HG02588 (cell line): ENCODE measurements at regions not wholly inside any gene's neighbourhood (a gene's known extent, or its start where the extent isn't known, plus 50 kb on each side); places are given as distances from the start of the nearest gene placed in this dataset.
"Not testable (repeated sequence)": the region's sequence is repeated elsewhere in the genome, so short reads cannot be mapped to it uniquely, and the experiment has no call there.

Source experiments
- ATAC-seq: cut with Tn5 transposase; IDR thresholded peaks from one replicate; pipeline ENCODE4 v1.9.1; 2021; ENCODE audit warnings: mild to moderate bottlenecking, moderate library complexity; ENCODE audit not compliant: unreplicated experiment

DNA sequence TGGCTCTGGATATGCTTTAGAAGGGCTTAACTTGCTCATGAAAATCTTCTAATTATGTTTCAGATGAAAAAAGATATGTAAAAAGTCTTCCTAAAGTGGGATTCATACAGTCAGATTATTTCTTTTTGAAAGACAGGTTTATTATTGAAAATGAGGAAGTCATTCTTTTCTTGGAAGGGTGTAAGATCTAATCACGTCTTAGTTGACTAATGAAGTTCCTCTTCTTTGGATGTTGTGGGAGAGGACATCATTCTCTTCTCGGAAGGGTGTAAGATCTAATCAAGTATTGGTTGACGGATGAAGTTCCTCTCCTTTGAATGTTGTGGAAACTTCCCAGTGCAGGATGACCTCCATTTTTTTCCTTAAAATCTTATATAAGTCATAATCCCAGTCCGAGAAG is 74.9 kb downstream of the ALG10 start:
- ATAC-seq = no peak

DNA sequence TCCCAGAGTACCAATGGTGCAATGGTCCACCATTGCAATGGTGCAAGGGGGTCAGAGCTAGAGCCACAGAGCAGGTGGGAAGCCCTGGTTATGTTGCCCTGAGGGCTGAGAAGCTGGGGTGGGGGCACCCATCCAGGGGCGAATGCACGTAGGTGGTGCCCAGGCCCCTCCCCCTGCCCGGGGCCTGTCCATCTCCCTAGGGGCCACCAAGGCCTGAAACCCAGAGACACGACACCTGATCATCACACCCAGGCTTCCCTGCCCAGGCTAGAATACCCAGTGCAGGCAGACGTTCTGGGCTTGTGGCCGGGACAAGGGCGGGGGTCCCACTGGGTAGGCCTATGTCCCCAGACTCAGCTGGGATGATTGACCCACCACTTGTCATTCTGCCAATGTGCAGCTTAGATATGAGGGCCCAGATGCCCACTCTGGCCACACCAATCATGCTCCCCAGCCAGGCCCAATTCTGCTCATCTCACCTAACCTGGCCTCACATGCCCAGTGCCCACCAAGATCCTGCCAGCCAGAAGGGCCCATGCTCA is 83.2 kb downstream of the ALG10 start:
- ATAC-seq = no peak

DNA sequence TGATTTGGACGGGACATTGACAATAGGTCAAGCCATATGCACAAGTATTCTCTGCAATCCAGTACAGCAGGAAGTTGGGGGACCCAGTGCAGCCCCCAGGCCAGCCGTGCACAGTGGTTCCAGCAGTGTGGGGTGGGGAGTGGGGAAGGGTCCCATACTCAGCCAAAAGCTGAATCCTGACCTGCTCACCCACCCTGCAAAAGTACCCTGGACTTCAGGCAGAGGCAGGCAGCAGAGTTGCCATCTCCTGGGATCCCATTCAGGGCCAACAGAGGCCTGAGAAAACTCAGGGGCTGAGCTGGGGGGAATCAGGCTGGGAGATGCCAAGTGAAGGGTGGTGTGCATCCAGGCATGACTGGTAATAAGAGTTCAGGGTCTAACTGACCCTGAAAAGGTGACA is 83.9 kb downstream of the ALG10 start:
- no peak for ATAC-seq

DNA sequence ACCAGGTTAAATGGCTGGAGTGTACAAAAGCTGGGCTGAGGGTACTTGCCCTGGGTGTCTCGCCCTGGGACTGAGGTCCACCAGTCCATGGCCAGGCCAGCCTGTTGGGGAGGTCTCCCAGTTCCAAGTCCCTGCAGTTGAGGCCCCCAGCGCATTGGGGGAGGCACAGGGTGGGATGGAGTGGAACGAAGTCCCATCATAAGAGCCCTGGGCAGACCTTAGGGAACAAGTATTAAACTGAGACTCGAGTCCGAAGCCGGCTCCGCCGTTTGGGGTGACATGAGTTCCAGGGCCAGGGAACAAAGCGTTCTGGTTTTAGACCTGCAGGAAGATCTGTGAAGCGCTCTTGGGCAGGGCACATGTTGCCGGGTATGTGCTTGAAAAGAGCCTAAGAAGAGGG is 84.7 kb downstream of the ALG10 start:
- no peak for ATAC-seq

DNA sequence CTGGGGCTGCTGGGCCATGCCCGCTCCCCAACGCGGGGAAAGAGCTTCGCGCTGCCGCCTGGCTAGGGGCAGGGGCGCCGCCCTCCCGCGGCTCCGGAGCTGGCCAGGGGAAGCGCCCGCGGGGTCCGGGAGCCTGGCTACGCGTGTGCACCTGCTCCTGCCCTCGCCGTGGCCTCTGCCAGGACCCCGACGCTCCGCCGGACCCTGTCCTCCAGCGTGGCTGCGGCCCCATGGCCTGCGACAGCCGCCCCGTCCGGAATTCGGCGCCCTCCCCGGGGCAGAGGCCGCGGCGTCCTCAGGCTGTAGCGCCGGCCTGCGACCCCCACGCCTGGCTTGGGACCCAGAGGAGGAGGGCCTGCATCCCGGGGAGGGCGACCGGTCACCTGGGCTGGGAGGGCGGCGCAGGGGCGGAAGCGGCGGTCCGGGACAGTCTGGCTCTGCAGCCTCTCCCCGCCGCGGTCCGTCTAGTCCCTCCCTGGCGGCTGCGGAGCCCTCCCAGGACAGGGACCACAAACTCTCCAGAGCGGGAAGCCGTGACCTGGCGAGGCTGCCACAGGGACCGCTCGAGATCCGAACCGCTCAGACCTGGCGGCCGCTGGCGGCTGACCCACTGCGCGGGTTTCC is 85.6 kb downstream of the ALG10 start:
- ATAC-seq = no peak

DNA sequence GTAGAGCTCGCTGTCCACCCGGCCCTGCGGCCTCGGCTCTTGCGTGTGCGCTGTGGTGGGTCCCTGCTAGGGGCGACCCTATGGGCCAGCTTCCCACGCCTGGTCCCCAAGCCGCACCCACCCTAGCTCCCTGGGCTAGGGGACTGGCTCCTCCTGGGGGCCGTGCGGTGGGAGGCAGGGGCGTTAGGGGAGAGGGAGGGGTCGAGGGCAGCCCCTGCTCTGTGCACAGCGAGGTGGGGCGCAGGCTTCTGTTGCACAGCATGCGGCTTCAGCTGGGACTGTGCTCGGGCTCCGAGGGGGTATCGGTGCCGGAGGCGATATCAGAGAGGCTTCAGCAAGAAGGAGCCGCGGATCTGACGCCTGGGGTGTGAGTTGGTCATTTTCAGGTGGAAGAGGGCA is 86.1 kb downstream of the ALG10 start:
- no peak for ATAC-seq

DNA sequence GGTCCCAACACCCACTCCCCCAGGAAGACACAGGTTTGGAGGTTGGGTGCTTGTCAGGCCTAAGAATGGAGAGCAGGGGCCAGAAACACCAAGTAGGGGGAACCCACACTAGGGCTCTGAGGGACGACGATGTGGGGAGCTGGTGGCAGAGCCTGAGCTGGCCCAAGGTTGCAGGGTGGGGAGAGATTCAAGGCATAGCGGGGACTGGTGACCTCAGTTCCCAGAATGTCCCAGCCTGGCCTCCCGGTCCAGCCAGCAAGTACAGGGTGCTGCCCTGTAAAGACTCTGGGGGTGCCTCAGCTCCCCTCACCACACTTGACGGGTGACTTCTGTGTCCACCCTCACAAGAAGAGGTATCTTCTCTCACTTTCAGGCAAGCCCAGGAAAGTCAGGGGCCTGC is 86.7 kb downstream of the ALG10 start:
- ATAC-seq = no peak

DNA sequence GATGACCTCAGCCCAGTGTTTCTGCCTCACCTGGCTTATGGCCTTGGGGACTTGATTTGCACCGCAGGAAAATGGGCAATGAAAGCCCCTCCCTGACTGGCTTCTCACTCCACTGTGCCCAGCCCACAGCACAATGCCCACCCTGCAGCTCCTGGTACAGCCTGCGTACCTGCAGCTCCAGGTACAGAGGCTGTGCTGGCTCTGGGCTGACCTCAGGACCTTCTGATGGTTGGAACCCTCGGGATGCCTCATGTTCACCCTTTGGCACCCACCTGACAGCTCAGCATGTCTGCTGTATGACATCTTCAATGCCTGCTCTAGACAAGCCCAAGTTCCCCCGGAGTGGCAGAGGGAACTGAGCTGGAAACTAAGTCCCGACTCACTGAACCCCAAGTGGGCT is 87.1 kb downstream of the ALG10 start:
- no peak for ATAC-seq

DNA sequence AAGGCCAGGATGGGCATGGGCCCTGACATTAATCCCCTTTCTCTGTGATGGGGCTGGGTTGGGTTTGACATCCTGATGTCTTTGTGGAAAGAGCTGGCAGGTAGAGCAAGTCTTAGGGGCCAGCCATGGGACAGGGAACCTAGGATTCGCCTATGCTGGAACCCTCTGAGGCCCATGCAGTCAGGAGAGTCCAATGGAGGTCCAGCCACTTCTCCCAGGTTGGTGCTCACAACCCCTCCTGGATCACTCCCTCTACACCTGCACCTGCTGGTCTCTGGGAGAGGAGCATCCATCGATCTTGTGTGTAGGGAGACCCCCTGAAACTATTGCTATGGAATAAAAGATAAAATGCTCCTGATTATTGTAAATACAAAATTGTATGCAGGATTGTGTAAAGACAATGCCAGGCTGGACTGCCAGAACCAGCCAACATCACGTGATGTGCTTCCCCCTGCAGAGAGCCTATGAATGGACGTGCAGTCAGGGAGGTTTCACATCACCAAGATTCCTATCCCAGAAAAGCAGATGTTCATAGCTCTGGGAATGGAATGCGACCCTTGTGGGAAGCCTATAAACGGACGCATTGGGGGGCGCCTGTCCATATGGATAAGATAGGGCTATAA is 87.7 kb downstream of the ALG10 start:
- not testable (repeated sequence) for ATAC-seq

DNA sequence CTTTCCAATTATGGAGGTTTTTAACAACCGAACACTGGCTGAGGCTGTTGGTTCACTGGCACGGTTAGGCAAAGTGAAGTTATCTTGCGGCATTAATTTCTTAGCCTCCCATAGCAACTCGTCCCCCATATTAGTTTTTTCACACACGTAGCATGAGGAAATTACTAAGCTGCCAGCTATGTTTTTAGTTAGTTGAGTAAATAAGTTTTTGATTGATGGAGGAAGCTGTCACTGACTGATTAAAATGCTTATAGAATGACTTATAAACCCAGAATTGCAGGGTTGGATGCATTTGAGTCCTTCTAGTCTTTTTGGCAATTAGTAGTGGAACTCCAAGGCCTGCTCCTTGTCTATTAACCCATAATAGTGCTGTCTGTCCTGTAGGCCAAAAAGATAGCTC is 97.1 kb downstream of the ALG10 start:
- ATAC-seq = no peak

DNA sequence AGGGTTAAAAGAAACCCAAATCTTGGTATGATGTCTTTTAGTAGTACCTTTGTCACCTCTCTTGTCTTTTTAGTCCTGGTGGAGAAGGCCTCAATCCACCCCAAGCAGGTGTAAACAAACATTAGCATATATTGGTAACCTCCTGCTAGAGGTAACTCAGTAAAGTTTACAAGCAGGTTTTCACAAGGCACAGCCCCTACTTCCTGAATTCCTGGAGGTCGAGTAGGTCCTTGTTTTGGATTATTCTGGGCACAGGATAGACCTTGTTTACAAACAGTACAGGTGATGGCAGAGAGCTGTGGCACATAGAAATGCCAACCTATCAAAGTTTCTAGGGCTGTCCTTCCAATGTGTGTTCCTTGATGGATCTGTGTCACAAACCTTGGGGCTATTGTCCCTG is 99.1 kb downstream of the ALG10 start:
- no peak for ATAC-seq

DNA sequence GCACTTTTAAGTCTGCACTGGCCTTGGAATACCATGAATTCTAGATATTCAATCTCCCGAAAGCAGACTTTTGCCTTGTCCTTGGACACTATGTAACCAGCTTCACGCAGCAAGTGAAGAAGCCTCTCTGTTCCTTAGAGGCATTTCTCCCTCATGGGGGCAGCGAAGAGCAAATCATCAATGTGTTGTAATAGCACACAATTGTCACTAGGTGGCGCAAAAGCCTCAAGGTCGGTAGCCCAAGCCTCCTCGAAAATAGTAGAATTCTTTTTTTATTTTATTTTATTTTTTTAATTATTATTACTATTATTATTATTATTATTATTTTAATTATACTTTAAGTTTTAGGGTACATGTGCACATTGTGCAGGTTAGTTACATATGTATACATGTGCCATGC is 100.8 kb downstream of the ALG10 start:
- ATAC-seq = peak; percentile 56

DNA sequence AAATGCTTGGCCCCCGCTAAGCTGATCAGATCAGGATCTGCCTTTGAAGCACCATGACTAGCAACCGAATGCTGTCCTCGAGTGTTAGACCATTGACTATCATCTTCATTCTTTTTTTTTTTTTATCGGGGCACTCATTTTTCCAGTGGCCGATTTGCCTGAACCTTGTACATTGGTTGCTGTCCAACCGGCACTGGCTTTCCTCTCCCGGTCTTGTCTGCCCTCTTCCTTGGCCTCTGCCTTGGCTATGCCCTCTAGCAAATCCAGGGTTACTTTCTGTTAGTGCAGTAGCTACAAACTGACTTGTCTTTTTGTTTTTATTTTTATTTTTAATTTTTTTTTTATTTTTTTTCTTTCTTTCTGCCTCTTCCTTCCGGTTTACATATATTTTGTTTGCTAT is 102.3 kb downstream of the ALG10 start:
- no peak for ATAC-seq

DNA sequence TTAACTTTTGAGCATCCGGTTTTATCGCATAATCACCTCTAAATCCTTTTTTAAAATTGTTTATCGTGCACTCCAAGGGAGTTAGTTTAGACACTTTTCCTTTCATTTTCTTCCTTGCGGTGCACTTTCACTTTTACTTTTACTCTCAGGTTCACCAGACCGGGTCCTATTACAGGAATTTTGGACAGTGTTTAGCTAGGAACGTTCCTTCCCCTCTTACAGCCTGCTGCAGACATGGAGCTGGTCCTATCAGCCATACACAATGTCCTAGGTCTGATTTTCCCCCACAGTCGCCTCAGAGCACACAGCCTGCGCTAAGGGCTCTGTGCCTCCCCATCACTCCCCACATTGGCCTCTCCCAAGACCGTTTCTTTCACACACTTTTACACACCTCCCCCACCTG is 103.9 kb downstream of the ALG10 start:
- ATAC-seq = no peak

DNA sequence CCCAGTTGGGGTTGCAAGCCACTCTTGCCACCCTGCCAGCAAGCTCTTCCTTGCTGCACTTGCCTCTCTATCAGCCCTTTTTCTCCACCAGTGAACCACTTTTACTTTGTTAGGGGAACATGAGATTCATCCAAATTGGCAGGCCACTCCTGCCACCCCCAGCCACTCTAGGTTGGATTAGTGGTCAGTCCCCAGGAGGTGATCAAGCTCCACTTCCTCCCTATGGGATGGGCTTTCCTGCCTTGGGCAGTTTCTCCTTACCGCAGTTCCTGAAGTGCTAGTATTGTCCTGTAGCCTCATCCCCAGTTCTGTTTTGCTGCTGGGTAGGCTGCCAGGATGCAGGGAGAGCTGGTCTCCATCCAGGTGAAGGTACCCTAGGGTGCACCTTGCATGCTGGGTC is 104.5 kb downstream of the ALG10 start:
- ATAC-seq = no peak

DNA sequence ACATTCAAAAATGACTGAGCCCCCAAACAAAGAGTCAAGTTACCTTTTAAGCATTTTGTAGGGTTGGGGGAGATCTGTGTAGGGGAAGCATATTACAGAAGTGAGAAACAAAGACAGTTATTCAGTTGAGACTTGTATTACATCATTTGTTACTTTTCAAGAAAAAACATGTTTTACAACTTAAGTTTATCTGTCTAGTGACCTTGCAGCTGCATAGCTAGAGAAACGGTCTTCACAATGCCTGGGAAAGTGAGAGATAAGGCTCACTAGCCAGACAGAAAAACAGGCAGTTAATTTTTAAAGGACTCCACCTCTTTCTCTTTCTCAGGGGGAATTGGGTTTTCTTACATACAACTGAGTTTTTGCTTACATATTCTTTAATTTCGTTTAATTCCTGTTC is 105.1 kb downstream of the ALG10 start:
- not testable (repeated sequence) for ATAC-seq

DNA sequence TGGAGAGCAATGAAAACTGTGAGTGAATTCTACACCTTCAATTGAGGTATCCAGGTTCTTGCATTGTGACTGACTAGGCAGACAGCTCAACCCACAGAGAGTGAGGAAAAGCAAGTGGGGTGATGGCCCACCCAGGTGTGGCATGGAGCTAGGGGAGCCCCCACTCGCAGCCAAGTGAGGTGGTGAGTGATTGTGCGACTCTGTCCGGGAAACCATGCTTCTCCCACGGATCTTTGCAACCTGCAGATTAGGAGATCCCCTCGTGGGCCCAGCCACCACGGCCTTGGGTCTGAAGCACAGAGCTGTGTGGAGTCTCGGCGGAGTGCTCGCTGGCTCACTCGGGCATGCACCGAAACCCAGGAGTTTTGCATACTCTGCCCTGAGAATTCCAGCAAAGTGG is 120.1 kb downstream of the ALG10 start:
- ATAC-seq = no peak

DNA sequence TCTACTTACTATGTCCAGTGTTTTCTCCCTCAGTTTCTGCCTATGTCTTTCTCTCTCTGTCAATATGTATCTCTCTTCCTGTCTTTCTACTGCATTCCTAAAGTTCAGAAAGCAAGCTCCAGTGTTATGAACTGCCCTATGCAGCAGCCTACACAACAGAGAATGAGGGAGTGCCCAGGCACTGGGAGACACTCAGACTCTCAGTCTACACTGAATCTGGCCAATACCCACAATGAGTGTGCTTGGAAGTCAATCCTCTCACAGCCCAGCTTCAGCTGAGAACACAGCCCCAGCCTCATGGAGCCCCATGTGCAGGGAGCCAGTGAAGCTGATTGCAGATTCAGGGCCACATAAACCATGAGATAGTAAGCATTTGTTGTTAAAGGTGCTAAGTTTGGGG is 128.7 kb downstream of the ALG10 start:
- no peak for ATAC-seq

DNA sequence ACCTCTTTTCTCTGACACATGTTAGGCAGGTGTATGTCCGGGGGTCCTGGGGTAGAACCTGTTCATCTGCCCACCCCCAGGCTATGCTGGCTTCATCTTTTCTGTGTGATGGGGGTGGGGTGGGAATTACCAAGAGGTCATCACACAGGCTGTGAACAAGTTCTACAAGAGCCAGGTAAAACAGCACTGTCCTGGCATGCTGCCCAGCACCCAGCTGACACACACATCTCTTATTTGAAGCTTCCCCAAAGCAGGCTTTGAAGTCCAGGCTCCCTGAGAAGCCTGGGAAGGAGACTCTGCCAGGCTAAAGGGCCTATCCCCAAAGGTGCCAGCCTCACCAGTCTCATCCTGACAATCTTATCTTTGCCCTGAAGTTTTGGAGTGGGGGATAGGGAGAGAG is 141.1 kb downstream of the ALG10 start:
- no peak for ATAC-seq

DNA sequence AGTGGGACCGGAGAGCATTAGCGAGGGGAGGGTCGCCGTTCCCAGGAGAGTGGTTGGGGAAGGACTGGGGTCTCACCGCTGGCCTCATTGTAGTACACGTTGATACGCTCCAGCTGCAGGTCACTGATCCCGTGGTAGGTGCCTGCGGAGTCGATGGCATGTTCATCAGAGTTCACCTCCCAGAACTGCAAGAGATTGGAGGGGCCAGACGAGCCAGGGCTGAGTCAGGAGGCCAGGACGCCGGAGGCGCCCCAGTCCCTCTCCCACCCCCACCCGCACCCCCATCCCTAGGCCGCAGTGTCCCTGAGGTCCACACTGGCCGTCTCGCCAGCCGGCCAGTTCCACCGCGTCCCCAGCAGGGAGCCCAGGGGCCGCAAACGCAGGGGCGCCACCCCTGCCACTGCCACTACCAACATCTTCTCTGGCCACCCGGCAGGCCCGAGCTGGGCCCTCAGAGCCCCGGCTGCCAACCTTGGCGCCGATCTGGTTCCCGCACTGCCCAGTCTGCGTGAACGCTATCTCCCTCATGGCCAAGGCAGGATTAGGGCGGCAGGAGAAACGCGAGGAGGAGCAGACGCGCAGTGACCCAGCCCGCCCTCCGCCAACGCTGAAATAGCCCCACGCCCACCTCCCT is 144.2 kb downstream of the ALG10 start:
- ATAC-seq = no peak

DNA sequence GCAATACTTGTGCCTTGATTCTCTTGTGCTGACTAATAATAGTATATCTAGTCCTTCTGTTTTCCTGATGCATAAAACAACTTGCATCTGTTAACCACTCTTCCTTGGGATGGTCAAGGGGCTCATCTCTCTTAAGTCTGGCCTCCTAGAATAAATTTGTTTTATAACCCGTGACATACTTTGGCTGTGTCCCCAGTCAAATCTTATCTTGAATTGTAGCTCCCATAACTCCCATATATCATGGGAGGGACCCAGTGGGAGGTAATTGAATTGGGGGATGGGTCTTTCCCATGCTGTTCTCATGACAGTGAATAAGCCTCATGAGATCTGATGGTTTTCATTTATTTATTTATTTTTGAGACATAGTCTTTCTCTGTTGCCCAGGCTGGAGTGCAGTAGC is 146.2 kb downstream of the ALG10 start:
- ATAC-seq = not testable (repeated sequence)

DNA sequence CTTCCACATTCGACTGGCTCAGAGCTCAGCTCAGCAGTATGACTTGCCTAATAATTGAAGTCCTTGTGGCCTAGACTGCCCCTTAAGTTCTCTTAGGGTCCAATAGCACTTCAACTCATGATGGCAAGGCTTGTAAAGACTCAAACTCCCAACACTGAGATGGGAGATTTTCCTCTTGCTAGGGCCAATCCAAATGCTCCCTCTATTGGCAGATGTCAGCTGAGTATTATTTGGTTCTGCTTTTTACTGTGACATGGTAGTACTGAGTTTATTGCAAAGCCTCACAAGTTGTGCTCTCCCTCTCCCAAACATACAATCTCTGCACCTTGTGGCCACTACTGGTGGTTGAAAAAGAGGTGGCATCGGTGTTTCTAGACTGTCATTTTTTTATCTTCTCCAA is 164.2 kb downstream of the ALG10 start:
- no peak for ATAC-seq
